Adrenal gland (tissue), 9 donors: ENCODE measurements at regions not wholly inside any gene's neighbourhood (a gene's known extent, or its start where the extent isn't known, plus 50 kb on each side); places are given as distances from the start of the nearest gene placed in this dataset.

ENCODE experiments used
- DNase-seq, 7 donors: peaks; one replicate each; pipeline ENCODE4 v3.0.0-alpha.2; 2019 to 2020
- H3K27ac ChIP-seq, 5 donors: fragments of 200-600 bp; sonication (generic) in 4 of 5; 1 replicate in 3 of 5; 2 replicates in 2 of 5; pipeline versions ENCODE4 v1.5.1 to v1.8.0; 2016 to 2020; ENCODE audit warnings: mild to moderate bottlenecking in 1 of 5
- H3K27me3 ChIP-seq: fragments of 200-600 bp; 2 replicates; pipeline ENCODE4 v1.8.0; 2021
- H3K36me3 ChIP-seq, 2 donors: fragments of 200-600 bp; replicated peaks in 1 of 2; 1 replicate in 1 of 2; 2 replicates in 1 of 2; pipeline versions ENCODE4 v1.5.1 to v1.8.0; 2018 to 2022
- H3K4me1 ChIP-seq, 2 donors: fragments of 200-600 bp; replicated peaks in 1 of 2; 1 replicate in 1 of 2; 2 replicates in 1 of 2; pipeline versions ENCODE4 v1.5.1 to v1.8.0; 2018 to 2021
- H3K4me3 ChIP-seq, 4 donors: fragments of 200-600 bp; sonication (generic) in 3 of 4; one replicate each; pipeline ENCODE4 v1.5.1; 2016 to 2018
- H3K9me3 ChIP-seq, 3 donors: fragments of 200-600 bp; sonication (generic) in 1 of 3; replicated peaks in 1 of 3; 1 replicate in 2 of 3; 2 replicates in 1 of 3; pipeline versions ENCODE4 v1.5.1 to v1.8.0; 2016 to 2021
- POLR2A ChIP-seq, 2 donors: fragments of 450-650 bp; IDR thresholded peaks; one replicate each; pipeline ENCODE4 v1.6.1; 2017; ENCODE audit warnings: antibody characterized with exemption in 2 of 2, mild to moderate bottlenecking in 2 of 2, moderate library complexity in 1 of 2
- WGBS, 4 donors: extraction: QIAGEN DNeasy Blood & Tissue Kit in 2 of 4; methylation state at CpG; one replicate each; pipeline versions ENCODE4 v1.1.5 to v1.1.7; 2013 to 2017; 5-methylcytosine and 5-hydroxymethylcytosine counted together
- intact Hi-C, 2 donors: fragments of 100-400 bp; cut with DNase I; formaldehyde crosslinking; loops; one replicate each; pipeline versions ENCODE4 v1.14.1 to v1.15.0; 2022 to 2023
- TF ChIP-seq, protein P1 (sequence below), 6 experiments: fragments of 450-650 bp in 4 of 6; fragments of 200-600 bp in 2 of 6; sonication (generic) in 1 of 6; IDR thresholded peaks; 1 replicate in 5 of 6; 2 replicates in 1 of 6; pipeline versions ENCODE4 v1.5.1 to v1.8.0; 2016 to 2021; ENCODE audit warnings: antibody characterized with exemption in 6 of 6, mild to moderate bottlenecking in 2 of 6, moderate library complexity in 1 of 6
- donor health status: healthy with polysubstance abuse.
- donor health status: Bipolar disorder and iron deficiency.
- donor health status: DM: yes; HTN: yes; CAD: no.
- donor health status: DM: no; HTN: no; CAD: no.
- donor health status: DM: no; HTN: no; CAD: no.

DNA sequence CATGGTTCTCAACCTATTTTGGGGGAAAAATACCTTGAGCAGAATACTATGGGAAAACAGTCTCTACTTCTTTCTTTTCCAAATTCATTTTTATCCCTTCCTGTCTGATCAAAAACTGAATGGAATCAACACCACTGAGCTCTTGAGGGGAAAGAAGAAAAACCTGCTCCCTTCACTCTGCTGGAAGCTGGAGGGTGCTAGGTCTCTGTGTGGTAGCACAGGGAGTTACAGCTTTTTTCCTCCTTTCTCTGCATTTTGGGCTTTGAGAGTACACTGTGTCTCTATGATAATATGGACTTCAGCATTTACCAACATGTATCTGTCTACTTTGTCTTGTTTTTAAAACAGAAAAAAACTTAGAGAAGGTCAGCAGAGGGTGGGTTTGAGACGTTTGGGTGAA lies 417.2 kb upstream of the SYT1 start:
- no peaks in the 10 kb centered on the region for H3K4me1 ChIP-seq
- TF ChIP-seq, protein P1, sequence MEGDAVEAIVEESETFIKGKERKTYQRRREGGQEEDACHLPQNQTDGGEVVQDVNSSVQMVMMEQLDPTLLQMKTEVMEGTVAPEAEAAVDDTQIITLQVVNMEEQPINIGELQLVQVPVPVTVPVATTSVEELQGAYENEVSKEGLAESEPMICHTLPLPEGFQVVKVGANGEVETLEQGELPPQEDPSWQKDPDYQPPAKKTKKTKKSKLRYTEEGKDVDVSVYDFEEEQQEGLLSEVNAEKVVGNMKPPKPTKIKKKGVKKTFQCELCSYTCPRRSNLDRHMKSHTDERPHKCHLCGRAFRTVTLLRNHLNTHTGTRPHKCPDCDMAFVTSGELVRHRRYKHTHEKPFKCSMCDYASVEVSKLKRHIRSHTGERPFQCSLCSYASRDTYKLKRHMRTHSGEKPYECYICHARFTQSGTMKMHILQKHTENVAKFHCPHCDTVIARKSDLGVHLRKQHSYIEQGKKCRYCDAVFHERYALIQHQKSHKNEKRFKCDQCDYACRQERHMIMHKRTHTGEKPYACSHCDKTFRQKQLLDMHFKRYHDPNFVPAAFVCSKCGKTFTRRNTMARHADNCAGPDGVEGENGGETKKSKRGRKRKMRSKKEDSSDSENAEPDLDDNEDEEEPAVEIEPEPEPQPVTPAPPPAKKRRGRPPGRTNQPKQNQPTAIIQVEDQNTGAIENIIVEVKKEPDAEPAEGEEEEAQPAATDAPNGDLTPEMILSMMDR (IDR thresholded peaks at IDR 0.05) = no peak
- TF ChIP-seq POLR2A (IDR thresholded peaks at IDR 0.05) = no peak
- H3K4me3 ChIP-seq = no peak overlapping the region
- 38 to 64% (median 51%) methylated on average over 1 of the region's 1 CpG for WGBS, 4 donors
- intact Hi-C loops = no loop called here
- no peaks in the 10 kb centered on the region for H3K27me3 ChIP-seq
- H3K27ac ChIP-seq = no peak overlapping the region
- no peaks in the 10 kb centered on the region for H3K9me3 ChIP-seq
- no peak for DNase-seq
- H3K36me3 ChIP-seq = no peaks in the 10 kb centered on the region

DNA sequence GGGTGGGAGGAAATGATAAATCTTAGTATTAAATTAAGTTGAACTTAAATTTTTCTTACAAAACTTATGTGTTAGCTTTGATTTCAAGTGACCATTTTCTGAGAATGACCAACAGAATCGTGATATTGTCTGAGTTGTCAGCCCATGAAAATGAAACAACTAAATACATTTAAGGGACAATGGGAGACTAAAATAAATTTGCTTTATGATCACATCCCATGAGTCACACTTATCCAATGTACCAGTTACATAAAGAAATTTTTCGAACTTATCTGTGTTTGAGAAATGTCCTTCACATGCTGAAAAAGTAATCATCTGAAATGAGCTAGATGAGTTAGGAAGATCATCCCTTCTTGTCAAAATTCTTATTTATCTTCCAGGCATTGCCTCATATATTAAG lies 415.9 kb upstream of the SYT1 start:
- Histone ChIP-seq H3K27me3 (no peaks in the 10 kb centered on the region), H3K36me3 (no peaks in the 10 kb centered on the region), H3K4me1 (no peaks in the 10 kb centered on the region), H3K27ac (no peak overlapping the region), H3K4me3 (no peak overlapping the region), H3K9me3 (no peaks in the 10 kb centered on the region)
- 64 to 80% (median 69%) methylated on average over 2 of the region's 2 CpGs for WGBS, 4 donors
- intact Hi-C loops = no loop called here
- DNase-seq = no peak
- TF ChIP-seq POLR2A (IDR thresholded peaks at IDR 0.05) = no peak
- TF ChIP-seq, protein P1 (IDR thresholded peaks at IDR 0.05) = no peak

DNA sequence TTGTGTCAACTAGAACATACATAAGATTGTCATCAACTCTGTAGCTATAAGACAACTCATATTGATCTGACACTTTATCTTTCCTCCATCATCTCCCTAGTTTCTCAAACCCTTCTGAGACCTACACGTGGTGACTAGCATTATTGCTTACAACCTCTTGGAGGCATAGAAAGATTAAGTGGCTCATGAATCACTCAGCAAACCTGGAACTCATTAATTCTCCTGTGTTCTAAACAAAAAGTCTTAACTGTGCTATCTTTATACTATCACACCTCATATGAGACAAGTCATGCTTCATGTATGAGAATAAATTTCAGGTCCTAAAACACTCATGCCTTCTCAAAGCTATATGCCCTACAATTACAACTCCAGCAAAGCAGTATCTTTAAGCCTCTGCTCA lies 408.6 kb upstream of the SYT1 start:
- no peaks in the 10 kb centered on the region for H3K9me3 ChIP-seq
- H3K4me3 ChIP-seq = no peak overlapping the region
- 41 to 69% (median 49%) methylated on average over 1 of the region's 1 CpG for WGBS, 4 donors
- intact Hi-C loops = no loop called here
- TF ChIP-seq POLR2A (IDR thresholded peaks at IDR 0.05) = no peak
- TF ChIP-seq, protein P1 (IDR thresholded peaks at IDR 0.05) = no peak
- H3K27ac ChIP-seq = no peak overlapping the region
- DNase-seq = no peak
- no peaks in the 10 kb centered on the region for H3K27me3 ChIP-seq
- H3K36me3 ChIP-seq = no peaks in the 10 kb centered on the region
- H3K4me1 ChIP-seq = no peaks in the 10 kb centered on the region

DNA sequence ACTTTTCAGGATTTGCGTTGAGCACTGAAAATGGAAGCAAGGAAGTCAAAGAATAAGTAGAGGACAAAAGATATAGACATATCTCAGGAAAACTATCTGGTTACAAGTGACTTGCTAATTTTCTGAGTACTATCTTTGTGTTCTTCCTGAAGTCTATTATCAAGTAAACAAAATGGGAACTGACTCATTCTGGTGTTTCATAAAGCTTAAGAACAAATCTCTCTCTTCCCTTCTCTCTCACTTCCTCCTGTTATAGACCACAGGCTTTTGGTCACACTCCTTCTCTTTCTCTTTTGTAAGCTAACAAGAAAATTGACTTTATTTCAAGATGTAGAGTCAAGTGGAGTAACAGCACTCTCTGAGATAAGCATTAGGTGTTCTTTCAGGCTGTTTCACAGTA lies 406.6 kb upstream of the SYT1 start:
- Histone ChIP-seq H3K4me3 (no peak overlapping the region), H3K36me3 (no peaks in the 10 kb centered on the region), H3K4me1 (no peaks in the 10 kb centered on the region), H3K27me3 (no peaks in the 10 kb centered on the region), H3K9me3 (no peaks in the 10 kb centered on the region), H3K27ac (no peak overlapping the region)
- DNase-seq = no peak
- no peak for TF ChIP-seq POLR2A (IDR thresholded peaks at IDR 0.05)
- intact Hi-C loops = no loop called here
- WGBS, 4 donors = 83 to 89% (median 88%) methylated on average over 1 of the region's 1 CpG

DNA sequence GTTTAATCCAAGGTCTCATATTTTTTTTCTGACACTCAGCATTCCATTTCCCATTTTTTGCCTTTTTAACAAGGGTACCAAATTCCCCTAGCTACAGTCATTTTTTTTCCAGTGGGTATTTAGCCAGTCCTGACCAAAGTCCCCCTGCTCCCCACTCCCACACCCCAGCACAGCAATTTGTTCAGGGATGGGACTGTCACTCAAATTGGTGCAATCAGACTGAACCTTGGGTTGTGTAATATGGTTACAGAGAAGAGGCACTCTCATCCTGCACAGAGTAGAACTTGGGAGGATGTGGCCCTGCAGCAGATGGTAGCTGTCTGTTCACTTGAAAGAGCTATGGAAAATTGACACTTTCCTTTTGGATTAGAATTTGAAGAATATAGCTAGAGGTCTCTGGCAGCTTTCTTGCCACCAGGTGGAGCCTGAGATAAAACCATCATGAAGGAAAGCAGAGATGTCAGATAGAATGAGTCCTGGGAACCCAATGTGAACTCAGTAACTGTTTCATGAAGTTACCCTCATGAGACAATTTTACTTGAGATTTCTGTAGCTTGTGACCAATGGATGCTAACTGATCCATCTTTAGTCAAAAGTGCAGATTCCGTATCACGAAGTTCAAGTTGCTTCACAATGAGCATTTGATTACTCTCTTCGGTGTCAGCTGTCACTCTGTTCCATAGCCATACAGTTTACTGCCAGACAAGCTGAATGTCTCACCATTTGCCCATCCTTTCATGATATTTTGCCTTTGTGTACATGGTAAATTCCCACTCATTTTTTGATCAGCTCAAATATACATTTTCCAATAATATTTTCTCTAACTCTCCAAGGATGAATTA lies 394.0 kb upstream of the SYT1 start:
- Histone ChIP-seq H3K4me3 (no peak overlapping the region), H3K27me3 (no peaks in the 10 kb centered on the region), H3K27ac (no peak overlapping the region), H3K4me1 (no peaks in the 10 kb centered on the region), H3K9me3 (no peaks in the 10 kb centered on the region), H3K36me3 (no peaks in the 10 kb centered on the region)
- 89 to 97% (median 92%) methylated on average over 3 of the region's 3 CpGs for WGBS, 4 donors
- DNase-seq = peak in 5 of 7 donors; percentile 19 to 70 (median 24)
- intact Hi-C loops = no loop called here
- no peak for TF ChIP-seq POLR2A (IDR thresholded peaks at IDR 0.05)
- TF ChIP-seq, protein P1 (IDR thresholded peaks at IDR 0.05) = peak in 5 of 6 experiments; percentile 14 to 43 (median 27)
